HG03175 (cell line): ENCODE measurements at regions not wholly inside any gene's neighbourhood (a gene's known extent, or its start where the extent isn't known, plus 50 kb on each side); places are given as distances from the start of the nearest gene placed in this dataset.
"Not testable (repeated sequence)": the region's sequence is repeated elsewhere in the genome, so short reads cannot be mapped to it uniquely, and the experiment has no call there.

ENCODE experiments used
- ATAC-seq: cut with Tn5 transposase; IDR thresholded peaks from one replicate; pipeline ENCODE4 v1.9.1; 2021; ENCODE audit warnings: mild to moderate bottlenecking, moderate library complexity; ENCODE audit not compliant: unreplicated experiment

GRCh38 chr20:47892681-47893080 lies 107.4 kb upstream of the SULF2 start:
- not testable (repeated sequence) for ATAC-seq

GRCh38 chr20:47890708-47891107 lies 105.4 kb upstream of the SULF2 start:
- not testable (repeated sequence) for ATAC-seq

GRCh38 chr20:47889751-47890150 lies 104.5 kb upstream of the SULF2 start:
- ATAC-seq: not testable (repeated sequence)

- no peak for ATAC-seq
Observed at GRCh38 chr20:47888351-47888750, 103.1 kb upstream of the SULF2 start.

GRCh38 chr20:47887477-47888080 lies 102.3 kb upstream of the SULF2 start:
- ATAC-seq: no peak

GRCh38 chr20:47887064-47887463 lies 101.8 kb upstream of the SULF2 start:
- ATAC-seq: no peak

GRCh38 chr20:47886454-47887041 lies 101.3 kb upstream of the SULF2 start:
- no peak for ATAC-seq

- ATAC-seq: no peak
Observed at GRCh38 chr20:47885909-47886453, 100.7 kb upstream of the SULF2 start.

- ATAC-seq: not testable (repeated sequence)
Observed at GRCh38 chr20:47883940-47884339, 98.7 kb upstream of the SULF2 start.

GRCh38 chr20:47883186-47883585 lies 97.9 kb upstream of the SULF2 start:
- no peak for ATAC-seq

GRCh38 chr20:47879771-47880170 lies 94.5 kb upstream of the SULF2 start:
- no peak for ATAC-seq

GRCh38 chr20:47878601-47879027 lies 93.3 kb upstream of the SULF2 start:
- ATAC-seq: no peak

- no peak for ATAC-seq
Observed at GRCh38 chr20:47876311-47877088, 91.2 kb upstream of the SULF2 start.

GRCh38 chr20:47875297-47876025 lies 90.2 kb upstream of the SULF2 start:
- ATAC-seq: no peak

- ATAC-seq: no peak
Observed at GRCh38 chr20:47872341-47872740, 87.1 kb upstream of the SULF2 start.

- no peak for ATAC-seq
Observed at GRCh38 chr20:47870475-47870874, 85.2 kb upstream of the SULF2 start.

- ATAC-seq: no peak
Observed at GRCh38 chr20:47868744-47869143, 83.5 kb upstream of the SULF2 start.

GRCh38 chr20:47868236-47868635 lies 83.0 kb upstream of the SULF2 start:
- no peak for ATAC-seq

- ATAC-seq: no peak
Observed at GRCh38 chr20:47867831-47868230, 82.5 kb upstream of the SULF2 start.

GRCh38 chr20:47866480-47866879 lies 81.2 kb upstream of the SULF2 start:
- ATAC-seq: no peak

- no peak for ATAC-seq
Observed at GRCh38 chr20:47865912-47866311, 80.6 kb upstream of the SULF2 start.
